H54 (cell line): ENCODE measurements at regions not wholly inside any gene's neighbourhood (a gene's known extent, or its start where the extent isn't known, plus 50 kb on each side); places are given as distances from the start of the nearest gene placed in this dataset.
"Not testable (repeated sequence)": the region's sequence is repeated elsewhere in the genome, so short reads cannot be mapped to it uniquely, and the experiment has no call there.

Source experiments
- DNase-seq: peaks from one replicate; pipeline ENCODE4 v3.0.0; 2011; ENCODE audit warnings: low spot score, mixed read lengths; ENCODE audit not compliant: insufficient read length
- FAIRE-seq: peaks from 3 replicates; lab custom pipeline; 2011; peaks lifted over from hg19 to GRCh38; lab: Jason Lieb, UNC
- POLR2A ChIP-seq: IDR thresholded peaks from 2 replicates; pipeline ENCODE4 v1.6.1; 2011; ENCODE audit warnings: low read depth, mild to moderate bottlenecking, low read length

GRCh38 chr2:129181963-129182362, 797.5 kb upstream of the RAB6C start:
- DNase-seq (no peak), FAIRE-seq (no peak)
- no peak for TF ChIP-seq POLR2A

GRCh38 chr2:129187343-129187742, 792.1 kb upstream of the RAB6C start:
- no peak for TF ChIP-seq POLR2A
- DNase-seq: no peak
- FAIRE-seq: no peak

- no peak for DNase-seq
- no peak for FAIRE-seq
- no peak for TF ChIP-seq POLR2A
Measured at GRCh38 chr2:129188451-129188850, 791.0 kb upstream of the RAB6C start.

- TF ChIP-seq POLR2A: no peak
- no peak for FAIRE-seq
- DNase-seq: no peak
Measured at GRCh38 chr2:129189617-129190319, 789.7 kb upstream of the RAB6C start.

GRCh38 chr2:129190494-129190893, 789.0 kb upstream of the RAB6C start:
- TF ChIP-seq POLR2A: no peak
- no peak for DNase-seq
- FAIRE-seq: no peak

- no peak for DNase-seq
- FAIRE-seq: no peak
- no peak for TF ChIP-seq POLR2A
Measured at GRCh38 chr2:129191530-129191929, 787.9 kb upstream of the RAB6C start.

- DNase-seq (no peak), FAIRE-seq (no peak)
- no peak for TF ChIP-seq POLR2A
Measured at GRCh38 chr2:129192117-129192516, 787.3 kb upstream of the RAB6C start.

- no peak for DNase-seq
- no peak for TF ChIP-seq POLR2A
- FAIRE-seq: no peak
Measured at GRCh38 chr2:129192841-129193253, 786.6 kb upstream of the RAB6C start.

GRCh38 chr2:129193961-129194360, 785.5 kb upstream of the RAB6C start:
- TF ChIP-seq POLR2A: no peak
- DNase-seq (no peak), FAIRE-seq (no peak)

GRCh38 chr2:129199501-129199900, 780.0 kb upstream of the RAB6C start:
- no peak for TF ChIP-seq POLR2A
- DNase-seq (no peak), FAIRE-seq (no peak)

- TF ChIP-seq POLR2A: no peak
- DNase-seq (no peak), FAIRE-seq (no peak)
Measured at GRCh38 chr2:129201696-129202095, 777.8 kb upstream of the RAB6C start.

- no peak for FAIRE-seq
- no peak for TF ChIP-seq POLR2A
- DNase-seq: no peak
Measured at GRCh38 chr2:129203331-129203730, 776.1 kb upstream of the RAB6C start.

- not testable (repeated sequence) for FAIRE-seq, DNase-seq
Measured at GRCh38 chr2:129204581-129204980, 774.9 kb upstream of the RAB6C start.

GRCh38 chr2:129205176-129205575, 774.3 kb upstream of the RAB6C start:
- FAIRE-seq (no peak), DNase-seq (no peak)
- TF ChIP-seq POLR2A: no peak

GRCh38 chr2:129205766-129206165, 773.7 kb upstream of the RAB6C start:
- FAIRE-seq (no peak), DNase-seq (no peak)
- no peak for TF ChIP-seq POLR2A
